GM19397 (cell line): ENCODE measurements at regions not wholly inside any gene's neighbourhood (a gene's known extent, or its start where the extent isn't known, plus 50 kb on each side); places are given as distances from the start of the nearest gene placed in this dataset.
"Not testable (repeated sequence)": the region's sequence is repeated elsewhere in the genome, so short reads cannot be mapped to it uniquely, and the experiment has no call there.

Source experiments
- ATAC-seq: cut with Tn5 transposase; IDR thresholded peaks from one replicate; pipeline ENCODE4 v1.9.1; 2021; ENCODE audit warnings: mild to moderate bottlenecking, moderate library complexity; ENCODE audit not compliant: unreplicated experiment

- ATAC-seq: no peak
These were observed 197.8 kb downstream of the MEMO1 start for GRCh38 chr2:31813016-31813415.

- peak; percentile 97 for ATAC-seq
These were observed 198.6 kb downstream of the MEMO1 start for GRCh38 chr2:31812051-31812798.

- ATAC-seq: no peak
These were observed 199.3 kb downstream of the MEMO1 start for GRCh38 chr2:31811482-31811881.

GRCh38 chr2:31810200-31810917 lies 200.4 kb downstream of the MEMO1 start:
- ATAC-seq: no peak

GRCh38 chr2:31805688-31806087 lies 205.1 kb downstream of the MEMO1 start:
- ATAC-seq: no peak

- ATAC-seq: not testable (repeated sequence)
These were observed 207.2 kb downstream of the MEMO1 start for GRCh38 chr2:31803481-31804153.

- ATAC-seq: no peak
These were observed 208.1 kb downstream of the MEMO1 start for GRCh38 chr2:31802711-31803110.

- ATAC-seq: not testable (repeated sequence)
These were observed 211.5 kb downstream of the MEMO1 start for GRCh38 chr2:31799282-31799681.

GRCh38 chr2:31788273-31788672 lies 207.5 kb upstream of the SRD5A2 start:
- ATAC-seq: no peak

- peak; percentile 61 for ATAC-seq
These were observed 205.1 kb upstream of the SRD5A2 start for GRCh38 chr2:31785876-31786275.

- ATAC-seq: peak; percentile 51
These were observed 204.1 kb upstream of the SRD5A2 start for GRCh38 chr2:31784868-31785267.

GRCh38 chr2:31783446-31784091 lies 202.8 kb upstream of the SRD5A2 start:
- not testable (repeated sequence) for ATAC-seq

- ATAC-seq: no peak
These were observed 197.4 kb upstream of the SRD5A2 start for GRCh38 chr2:31778153-31778552.

- ATAC-seq: no peak
These were observed 190.0 kb upstream of the SRD5A2 start for GRCh38 chr2:31770741-31771140.

- ATAC-seq: no peak
These were observed 184.6 kb upstream of the SRD5A2 start for GRCh38 chr2:31765078-31765945.

- ATAC-seq: no peak
These were observed 183.4 kb upstream of the SRD5A2 start for GRCh38 chr2:31764169-31764568.

GRCh38 chr2:31762085-31762484 lies 181.3 kb upstream of the SRD5A2 start:
- ATAC-seq: no peak

- ATAC-seq: not testable (repeated sequence)
These were observed 176.6 kb upstream of the SRD5A2 start for GRCh38 chr2:31757351-31757750.

GRCh38 chr2:31748746-31749145 lies 168.0 kb upstream of the SRD5A2 start:
- not testable (repeated sequence) for ATAC-seq

GRCh38 chr2:31748041-31748440 lies 167.3 kb upstream of the SRD5A2 start:
- no peak for ATAC-seq
